ENCODE measurements at regions not wholly inside any gene's neighbourhood (a gene's known extent, or its start where the extent isn't known, plus 50 kb on each side); places are given as distances from the start of the nearest gene placed in this dataset.

GRCh38 chr13:107296804-107297203, 728.9 kb upstream of the ARGLU1 start:
- no peak for DNase-seq

GRCh38 chr13:107295416-107296140, 727.6 kb upstream of the ARGLU1 start:
- DNase-seq, result no peak

GRCh38 chr13:107293924-107294323, 726.0 kb upstream of the ARGLU1 start:
- DNase-seq, result no peak

GRCh38 chr13:107291875-107292274, 723.9 kb upstream of the ARGLU1 start:
- DNase-seq, result no peak

GRCh38 chr13:107289540-107289939, 721.6 kb upstream of the ARGLU1 start:
- DNase-seq, result no peak

GRCh38 chr13:107284173-107284572, 716.2 kb upstream of the ARGLU1 start:
- no peak for DNase-seq

GRCh38 chr13:107277911-107278310, 710.0 kb upstream of the ARGLU1 start:
- DNase-seq, result no peak

GRCh38 chr13:107276936-107277335, 709.0 kb upstream of the ARGLU1 start:
- no peak for DNase-seq

GRCh38 chr13:107275945-107276614, 708.1 kb upstream of the ARGLU1 start:
- DNase-seq, result no peak

- DNase-seq, result no peak
Measured at GRCh38 chr13:107275312-107275711, 707.4 kb upstream of the ARGLU1 start.

GRCh38 chr13:107271227-107271626, 703.3 kb upstream of the ARGLU1 start:
- no peak for DNase-seq

- DNase-seq, result no peak
Measured at GRCh38 chr13:107266657-107267056, 698.7 kb upstream of the ARGLU1 start.

- no peak for DNase-seq
Measured at GRCh38 chr13:107258599-107259187, 690.8 kb upstream of the ARGLU1 start.

GRCh38 chr13:107254392-107254791, 686.5 kb upstream of the ARGLU1 start:
- no peak for DNase-seq

GRCh38 chr13:107252428-107252827, 684.5 kb upstream of the ARGLU1 start:
- no peak for DNase-seq

- DNase-seq, result no peak
Measured at GRCh38 chr13:107252021-107252420, 684.1 kb upstream of the ARGLU1 start.

GRCh38 chr13:107251341-107251740, 683.4 kb upstream of the ARGLU1 start:
- no peak for DNase-seq

- DNase-seq, result no peak
Measured at GRCh38 chr13:107250628-107251027, 682.7 kb upstream of the ARGLU1 start.

GRCh38 chr13:107244241-107244640, 676.3 kb upstream of the ARGLU1 start:
- DNase-seq, result no peak

GRCh38 chr13:107242138-107242537, 674.2 kb upstream of the ARGLU1 start:
- no peak for DNase-seq

- no peak for DNase-seq
Measured at GRCh38 chr13:107241381-107241780, 673.4 kb upstream of the ARGLU1 start.

GRCh38 chr13:107239213-107239612, 671.3 kb upstream of the ARGLU1 start:
- DNase-seq, result no peak

GRCh38 chr13:107238262-107238981, 670.5 kb upstream of the ARGLU1 start:
- DNase-seq, result no peak

Data from central memory CD4-positive, alpha-beta T cell (primary cell).